Natural killer cell treated with Interleukin-12 subunit alpha and Interleukin-12 subunit beta and Interleukin-15 and Interleukin-18, amount 100 ng/mL, for 72 hours (primary cell): ENCODE measurements at regions not wholly inside any gene's neighbourhood (a gene's known extent, or its start where the extent isn't known, plus 50 kb on each side); places are given as distances from the start of the nearest gene placed in this dataset.
A peak's percentile ranks its signal among the peaks of the same experiment; 100 is the strongest.

Experiments
- ATAC-seq, 2 donors: fragments of 150-1000 bp; cut with Tn5 transposase in 1 of 2; sonication (Bioruptor Pico), chemical (Tn5 transposase) in 1 of 2; 2 replicates each; pipeline ENCODE4 v1.10.0; 2021
- DNase-seq: peaks from one replicate; pipeline ENCODE4 v3.0.0; 2022; ENCODE audit warnings: low spot score
- H3K27ac Mint-ChIP-seq, 2 donors: 1 replicate in 1 of 2; 2 replicates in 1 of 2; pipeline ENCODE4 v1.8.0; 2022; ENCODE audit warnings: mixed read lengths in 2 of 2, mild to moderate bottlenecking in 1 of 2, moderate library complexity in 1 of 2
- H3K27me3 Mint-ChIP-seq, 2 donors: 1 replicate in 1 of 2; 2 replicates in 1 of 2; pipeline ENCODE4 v1.8.0; 2022; ENCODE audit warnings: mixed read lengths in 2 of 2
- H3K36me3 Mint-ChIP-seq: one replicate; pipeline ENCODE4 v1.8.0; 2022; ENCODE audit warnings: mixed read lengths
- H3K4me1 Mint-ChIP-seq, 2 donors: 1 replicate in 1 of 2; 2 replicates in 1 of 2; pipeline ENCODE4 v1.8.0; 2022; ENCODE audit warnings: low read depth in 2 of 2, mixed read lengths in 2 of 2, mild to moderate bottlenecking in 1 of 2
- H3K4me3 Mint-ChIP-seq: one replicate; pipeline ENCODE4 v1.8.0; 2022; ENCODE audit warnings: mixed read lengths
- H3K9me3 Mint-ChIP-seq: 2 replicates; pipeline ENCODE4 v1.8.0; 2022; ENCODE audit warnings: mixed read lengths

DNA sequence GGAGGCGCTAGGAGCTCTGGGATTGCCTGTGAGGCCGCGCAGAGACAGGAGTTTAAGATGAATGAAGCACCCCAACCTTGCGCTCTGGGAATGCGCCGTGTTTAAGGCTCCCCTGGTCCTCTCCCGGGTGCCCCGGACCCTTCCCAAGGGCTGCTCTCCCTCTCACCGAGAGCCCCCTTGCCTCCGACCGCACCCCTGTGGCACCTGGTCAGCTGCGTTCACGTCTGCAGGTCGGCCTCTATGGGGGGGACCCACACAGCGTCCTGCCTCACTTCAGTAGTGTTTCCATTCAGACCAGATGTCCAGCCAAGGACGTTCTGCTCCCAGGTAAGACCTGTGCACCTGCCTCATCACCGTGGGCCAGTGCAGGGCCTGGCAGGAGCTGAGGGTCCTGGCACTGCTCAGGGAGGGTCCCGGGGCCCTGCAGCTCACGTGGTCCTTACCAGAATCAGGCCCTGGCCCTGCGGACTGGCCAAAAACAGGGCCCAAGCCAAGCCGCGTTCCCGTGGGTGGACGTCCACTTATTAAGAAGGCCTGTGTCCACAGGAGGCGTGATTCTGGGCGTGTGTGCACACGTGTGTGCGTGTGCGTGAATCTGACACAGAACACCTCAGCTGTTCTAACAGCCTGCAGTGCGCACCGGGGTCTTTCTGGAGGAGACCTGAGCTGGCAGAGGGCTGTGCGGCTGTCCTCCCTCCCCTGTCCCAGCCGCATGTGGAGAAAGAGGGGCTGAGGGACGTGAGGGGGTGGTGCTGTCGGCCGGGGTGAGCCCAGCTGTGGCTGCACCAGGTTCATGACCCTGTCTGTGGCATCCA is 79.9 kb upstream of the BHLHE23 start:
- ATAC-seq (no peak), DNase-seq (peak; percentile 58)
- H3K9me3 Mint-ChIP-seq: no peaks in the 10 kb centered on the region
- H3K27me3 Mint-ChIP-seq: peaks cover 0 to 2% of the 10 kb centered on the region in 2 donors
- H3K4me1 Mint-ChIP-seq: no peaks in the 10 kb centered on the region
- H3K27ac Mint-ChIP-seq: no peak overlapping the region
- no peaks in the 10 kb centered on the region for H3K36me3 Mint-ChIP-seq
- no peak overlapping the region for H3K4me3 Mint-ChIP-seq

GRCh38 chr20:63085151-63085861 is 78.5 kb upstream of the BHLHE23 start:
- Mint-ChIP-seq H3K27ac (no peak overlapping the region), H3K36me3 (no peaks in the 10 kb centered on the region), H3K9me3 (no peaks in the 10 kb centered on the region), H3K4me3 (no peak overlapping the region), H3K27me3 (peaks cover 0 to 2% of the 10 kb centered on the region in 2 donors), H3K4me1 (no peaks in the 10 kb centered on the region)
- DNase-seq (peak; percentile 59), ATAC-seq (no peak)

DNA sequence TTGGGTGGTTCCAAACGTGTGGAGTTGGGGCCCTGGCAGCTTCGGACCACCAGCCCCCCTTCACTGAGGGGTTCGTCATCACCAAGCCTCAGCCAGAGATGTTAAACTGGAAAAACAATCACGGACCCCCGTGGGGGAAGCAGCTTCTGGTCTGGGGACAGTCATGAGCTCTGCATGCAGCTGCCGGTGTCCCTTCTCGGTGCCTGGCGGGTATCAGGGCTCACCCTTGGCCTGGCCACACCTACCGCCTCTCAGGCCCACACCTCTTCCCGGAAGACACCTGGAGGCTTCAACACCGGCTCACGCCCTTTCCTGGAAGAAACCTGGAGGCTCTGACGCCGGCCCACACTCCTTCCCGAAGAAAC is 77.8 kb upstream of the BHLHE23 start:
- DNase-seq: peak; percentile 46
- no peaks in the 10 kb centered on the region for H3K9me3 Mint-ChIP-seq
- no peaks in the 10 kb centered on the region for H3K36me3 Mint-ChIP-seq
- no peak overlapping the region for H3K4me3 Mint-ChIP-seq
- peaks cover 4 to 5% of the 10 kb centered on the region in 2 donors for H3K27me3 Mint-ChIP-seq
- H3K27ac Mint-ChIP-seq: no peak overlapping the region
- no peaks in the 10 kb centered on the region for H3K4me1 Mint-ChIP-seq
- ATAC-seq: no peak

DNA sequence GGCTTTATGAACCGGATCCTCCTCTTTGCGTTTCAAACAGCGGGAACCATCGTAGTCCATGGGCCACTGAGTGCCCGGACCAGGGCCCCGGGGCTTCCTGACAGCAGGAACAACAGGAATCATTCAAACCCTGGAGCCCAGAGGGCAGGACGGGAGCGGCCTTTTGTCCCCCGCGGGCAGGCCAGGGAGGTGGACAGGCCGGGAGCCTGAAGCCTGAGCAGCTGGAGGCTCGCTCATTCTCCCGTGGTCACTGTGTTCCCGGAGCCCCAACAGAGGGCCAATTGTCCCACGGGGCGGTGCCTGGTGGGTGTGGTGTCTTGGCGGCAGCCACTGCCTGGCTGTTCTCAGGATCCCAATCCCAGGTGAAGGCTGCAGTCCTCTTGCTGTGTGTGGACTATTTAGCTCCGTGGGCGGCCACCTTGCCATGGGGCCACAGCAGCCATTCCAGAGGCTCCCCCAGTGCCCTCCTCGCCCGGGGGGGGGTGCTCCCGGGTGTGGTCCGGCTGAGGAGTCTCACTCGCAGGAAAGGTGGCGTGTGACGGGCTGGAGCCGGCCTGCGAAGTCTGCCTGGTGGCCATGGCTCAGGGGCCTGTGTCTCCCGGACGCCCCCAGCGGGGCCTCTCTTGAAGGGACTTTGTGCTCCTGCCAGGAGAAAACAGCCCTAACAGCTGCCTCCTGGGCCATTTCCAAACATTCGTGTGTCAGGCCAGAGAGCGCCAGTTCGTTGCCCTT is 77.2 kb upstream of the BHLHE23 start:
- DNase-seq (peak; percentile 58), ATAC-seq (no peak)
- H3K27me3 Mint-ChIP-seq: peaks cover 4 to 7% of the 10 kb centered on the region in 2 donors
- H3K27ac Mint-ChIP-seq: no peak overlapping the region
- H3K36me3 Mint-ChIP-seq: no peaks in the 10 kb centered on the region
- no peak overlapping the region for H3K4me3 Mint-ChIP-seq
- no peaks in the 10 kb centered on the region for H3K9me3 Mint-ChIP-seq
- H3K4me1 Mint-ChIP-seq: no peaks in the 10 kb centered on the region

GRCh38 chr20:63082939-63083735 is 76.4 kb upstream of the BHLHE23 start:
- no peak for ATAC-seq
- H3K4me1 Mint-ChIP-seq: no peaks in the 10 kb centered on the region
- no peak overlapping the region for H3K27ac Mint-ChIP-seq
- H3K27me3 Mint-ChIP-seq: peaks cover 7 to 9% of the 10 kb centered on the region in 2 donors
- H3K9me3 Mint-ChIP-seq: peaks cover 5% of the 10 kb centered on the region
- H3K36me3 Mint-ChIP-seq: peaks cover 5% of the 10 kb centered on the region
- DNase-seq: peak; percentile 48
- no peak overlapping the region for H3K4me3 Mint-ChIP-seq

DNA sequence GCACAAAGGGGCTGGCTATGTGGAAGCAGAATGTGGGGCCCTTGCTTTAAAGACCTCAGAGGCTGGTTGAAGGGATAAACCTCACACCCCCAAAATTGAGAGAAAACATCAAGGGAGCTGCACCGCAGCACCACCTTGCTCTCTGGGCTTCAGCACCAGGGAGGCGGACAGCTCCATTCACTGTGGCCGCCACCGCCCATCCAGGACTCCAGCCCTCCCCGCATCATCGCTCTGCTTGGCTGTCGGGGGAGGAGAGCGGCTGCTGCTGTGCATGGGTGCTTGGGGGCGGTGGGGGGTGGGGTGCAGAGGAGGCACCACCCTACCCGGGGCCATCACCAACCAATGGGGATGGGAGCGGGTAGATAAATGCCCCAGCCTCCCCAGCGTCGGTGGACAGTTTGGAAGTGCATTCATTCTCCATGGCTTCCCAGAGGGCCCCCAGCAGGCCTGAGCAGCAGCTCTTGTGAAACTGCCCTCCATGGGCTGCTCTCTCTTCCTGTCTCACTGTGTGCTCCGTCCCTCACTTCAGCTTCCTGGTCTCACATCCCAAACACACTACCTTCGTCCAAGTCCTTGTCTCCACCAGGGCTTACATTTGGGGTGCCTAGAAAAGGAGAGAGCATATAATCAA is 75.7 kb upstream of the BHLHE23 start:
- H3K4me3 Mint-ChIP-seq: no peak overlapping the region
- H3K27ac Mint-ChIP-seq: no peak overlapping the region
- peak; percentile 44 for DNase-seq

GRCh38 chr20:63081831-63082230 is 75.1 kb upstream of the BHLHE23 start:
- Mint-ChIP-seq H3K9me3 (peaks cover 10% of the 10 kb centered on the region), H3K27ac (no peak overlapping the region), H3K36me3 (peaks cover 17% of the 10 kb centered on the region), H3K27me3 (peaks cover 11 to 13% of the 10 kb centered on the region in 2 donors), H3K4me3 (no peak overlapping the region), H3K4me1 (no peaks in the 10 kb centered on the region)
- DNase-seq: peak; percentile 8
- ATAC-seq: no peak

More for the DNA sequence above, 75.7 kb upstream of the BHLHE23 start:
- Mint-ChIP-seq H3K27me3 (peaks cover 10 to 11% of the 10 kb centered on the region in 2 donors), H3K4me1 (no peaks in the 10 kb centered on the region), H3K9me3 (peaks cover 7% of the 10 kb centered on the region), H3K36me3 (peaks cover 11% of the 10 kb centered on the region)
- ATAC-seq: no peak

DNA sequence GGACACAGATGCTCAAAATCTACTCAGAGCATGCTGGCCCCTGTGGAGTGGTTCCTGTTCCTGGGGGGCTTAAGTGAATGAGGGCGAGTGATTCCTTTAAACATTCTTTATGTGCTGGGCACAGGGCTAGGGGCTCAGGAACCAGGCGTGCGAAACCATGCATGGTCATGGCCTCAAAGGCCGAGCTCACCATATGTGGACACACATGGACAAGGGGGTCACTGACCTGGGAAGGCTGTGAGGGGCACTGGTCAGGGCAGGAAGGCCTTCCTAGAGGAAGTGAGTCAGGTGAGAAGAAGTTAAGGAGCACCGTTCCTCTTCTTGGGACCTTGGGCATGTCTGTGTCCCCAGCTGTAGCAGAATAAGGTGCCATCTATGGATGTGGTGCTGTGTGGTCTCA is 74.6 kb upstream of the BHLHE23 start:
- H3K9me3 Mint-ChIP-seq: peaks cover 10% of the 10 kb centered on the region
- peaks cover 11 to 13% of the 10 kb centered on the region in 2 donors for H3K27me3 Mint-ChIP-seq
- no peaks in the 10 kb centered on the region for H3K4me1 Mint-ChIP-seq
- H3K36me3 Mint-ChIP-seq: peaks cover 22% of the 10 kb centered on the region
- no peak overlapping the region for H3K27ac Mint-ChIP-seq
- no peak for ATAC-seq
- DNase-seq: peak; percentile 23
- no peak overlapping the region for H3K4me3 Mint-ChIP-seq

- H3K4me1 Mint-ChIP-seq: no peaks in the 10 kb centered on the region
- H3K4me3 Mint-ChIP-seq: no peak overlapping the region
- H3K27me3 Mint-ChIP-seq: peaks cover 11 to 13% of the 10 kb centered on the region in 2 donors
- no peak for DNase-seq
- peaks cover 25% of the 10 kb centered on the region for H3K36me3 Mint-ChIP-seq
- peaks cover 12% of the 10 kb centered on the region for H3K9me3 Mint-ChIP-seq
- H3K27ac Mint-ChIP-seq: no peak overlapping the region
- ATAC-seq: no peak
Observed at GRCh38 chr20:63080811-63081210, 74.0 kb upstream of the BHLHE23 start.

DNA sequence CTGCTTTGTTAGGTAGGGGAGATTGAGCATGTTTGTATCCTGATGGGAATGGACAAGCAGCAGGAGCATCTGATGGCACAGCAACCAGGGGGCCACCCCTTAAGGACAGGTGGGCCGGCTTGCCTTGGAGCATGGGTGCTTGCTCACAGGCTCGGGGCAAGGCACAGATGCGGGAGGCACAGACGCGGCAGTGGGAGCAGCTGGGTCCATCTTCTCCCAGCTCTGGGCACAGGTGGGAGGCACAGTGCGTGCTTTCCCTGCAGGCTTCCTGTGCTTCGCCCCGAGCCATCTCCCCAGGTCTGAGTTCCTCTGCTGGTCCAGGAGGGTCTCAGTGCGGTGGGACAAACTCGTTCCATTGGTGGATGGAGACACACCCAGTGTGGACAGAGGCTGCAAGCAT is 73.6 kb upstream of the BHLHE23 start:
- H3K9me3 Mint-ChIP-seq: peaks cover 12% of the 10 kb centered on the region
- no peak overlapping the region for H3K4me3 Mint-ChIP-seq
- no peak for ATAC-seq
- H3K4me1 Mint-ChIP-seq: no peaks in the 10 kb centered on the region
- H3K27me3 Mint-ChIP-seq: peaks cover 11 to 13% of the 10 kb centered on the region in 2 donors
- peaks cover 25% of the 10 kb centered on the region for H3K36me3 Mint-ChIP-seq
- no peak overlapping the region for H3K27ac Mint-ChIP-seq
- peak; percentile 35 for DNase-seq

- H3K27ac Mint-ChIP-seq: no peak overlapping the region
- H3K27me3 Mint-ChIP-seq: peaks cover 11 to 13% of the 10 kb centered on the region in 2 donors
- no peak for ATAC-seq
- peak; percentile 18 for DNase-seq
- peaks cover 12% of the 10 kb centered on the region for H3K9me3 Mint-ChIP-seq
- H3K36me3 Mint-ChIP-seq: peaks cover 25% of the 10 kb centered on the region
- no peak overlapping the region for H3K4me3 Mint-ChIP-seq
- no peaks in the 10 kb centered on the region for H3K4me1 Mint-ChIP-seq
Observed at GRCh38 chr20:63079971-63080370, 73.2 kb upstream of the BHLHE23 start.

GRCh38 chr20:63077705-63078104 is 70.9 kb upstream of the BHLHE23 start:
- no peaks in the 10 kb centered on the region for H3K4me1 Mint-ChIP-seq
- H3K27ac Mint-ChIP-seq: no peak overlapping the region
- peaks cover 25% of the 10 kb centered on the region for H3K36me3 Mint-ChIP-seq
- H3K9me3 Mint-ChIP-seq: peaks cover 12% of the 10 kb centered on the region
- peaks cover 13 to 15% of the 10 kb centered on the region in 2 donors for H3K27me3 Mint-ChIP-seq
- H3K4me3 Mint-ChIP-seq: no peak overlapping the region
- no peak for ATAC-seq
- DNase-seq: no peak

GRCh38 chr20:63076421-63076820 is 69.7 kb upstream of the BHLHE23 start:
- Mint-ChIP-seq H3K4me1 (no peaks in the 10 kb centered on the region), H3K27me3 (peaks cover 13 to 18% of the 10 kb centered on the region in 2 donors), H3K9me3 (peaks cover 12% of the 10 kb centered on the region), H3K36me3 (peaks cover 25% of the 10 kb centered on the region), H3K4me3 (no peak overlapping the region), H3K27ac (no peak overlapping the region)
- ATAC-seq (no peak), DNase-seq (peak; percentile 20)
